Renal cortical epithelial cell (primary cell): ENCODE measurements at regions not wholly inside any gene's neighbourhood (a gene's known extent, or its start where the extent isn't known, plus 50 kb on each side); places are given as distances from the start of the nearest gene placed in this dataset.

Source experiments
- DNase-seq: peaks from one replicate; pipeline ENCODE4 v3.0.0-alpha.2; 2011; ENCODE audit warnings: low read depth

DNA sequence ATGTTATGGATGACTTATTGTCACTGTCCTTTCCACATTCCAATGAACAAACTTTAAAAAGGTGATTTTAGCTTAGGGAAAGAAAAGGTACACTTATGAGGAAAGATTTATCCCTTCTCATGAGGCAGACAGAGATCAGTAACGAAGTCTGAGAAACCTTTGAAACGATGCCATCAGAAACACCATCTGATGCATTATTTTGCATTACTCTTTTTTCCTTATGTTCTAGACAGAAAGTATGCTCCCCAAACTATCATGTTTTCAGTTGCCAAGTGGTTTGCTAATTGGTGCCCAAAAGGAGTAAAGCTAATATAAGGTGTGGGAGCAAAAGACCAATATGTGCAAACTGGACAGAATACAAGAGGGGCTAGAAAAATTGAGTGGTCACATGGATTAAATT, 397.7 kb upstream of the RIOK2 start:
- no peak for DNase-seq

DNA sequence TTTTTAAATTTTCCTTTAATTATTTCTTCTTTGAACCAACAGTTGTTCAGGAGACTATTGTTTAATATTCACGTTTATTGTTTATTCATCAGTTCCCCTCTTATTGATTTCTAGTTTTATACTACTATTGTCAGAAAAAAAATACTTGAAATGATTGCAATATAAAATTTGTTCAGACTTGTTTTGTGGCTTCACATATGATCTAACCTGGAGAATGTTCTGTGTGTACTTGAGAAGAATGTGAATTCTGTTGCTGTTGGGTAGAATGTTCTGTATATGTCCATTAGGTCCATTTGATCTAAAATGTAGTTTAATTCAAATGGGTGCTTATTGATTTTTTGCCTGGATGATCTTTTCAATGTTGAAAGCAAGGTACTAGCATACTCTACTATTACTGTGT, 408.7 kb upstream of the RIOK2 start:
- no peak for DNase-seq

DNA sequence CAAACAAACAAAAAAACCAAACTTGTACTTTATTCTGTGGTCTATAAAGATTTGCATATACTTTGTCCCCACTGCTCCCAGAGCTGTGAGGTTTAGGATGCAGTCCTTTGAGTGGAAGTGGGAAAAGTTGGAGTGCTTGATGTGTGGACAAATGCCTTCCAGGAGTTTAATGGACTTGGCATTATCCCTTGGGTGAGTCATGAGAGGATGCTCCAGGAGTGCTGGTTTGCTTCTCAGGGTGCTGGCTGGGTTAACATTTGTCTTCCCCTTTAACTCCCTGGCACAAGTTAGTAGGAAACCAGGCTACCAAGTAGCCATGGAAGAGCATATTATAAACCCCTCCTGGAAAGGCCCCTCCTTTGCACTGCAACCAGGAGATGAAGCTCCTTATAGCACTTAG, 417.4 kb upstream of the RIOK2 start:
- DNase-seq, result no peak

DNA sequence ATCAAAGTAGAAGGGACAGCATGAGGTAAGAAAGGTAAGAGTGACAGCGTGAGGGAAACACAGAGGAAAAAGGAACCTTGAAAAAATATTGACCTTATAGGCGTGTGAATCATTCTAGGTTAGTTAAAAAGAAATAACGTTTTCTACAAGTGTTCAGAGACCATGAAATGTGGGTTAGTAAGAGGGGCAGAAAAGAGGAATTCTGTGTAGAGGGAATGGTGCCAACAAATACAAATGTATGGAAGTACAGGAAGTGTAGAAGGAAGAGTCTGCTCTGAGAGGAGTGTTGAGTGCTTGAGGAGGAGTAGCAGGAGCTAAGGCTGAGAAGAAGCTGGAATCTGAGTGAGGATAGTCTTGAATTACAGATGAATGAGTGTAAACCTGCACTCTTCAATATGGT, 418.6 kb upstream of the RIOK2 start:
- DNase-seq, result no peak

DNA sequence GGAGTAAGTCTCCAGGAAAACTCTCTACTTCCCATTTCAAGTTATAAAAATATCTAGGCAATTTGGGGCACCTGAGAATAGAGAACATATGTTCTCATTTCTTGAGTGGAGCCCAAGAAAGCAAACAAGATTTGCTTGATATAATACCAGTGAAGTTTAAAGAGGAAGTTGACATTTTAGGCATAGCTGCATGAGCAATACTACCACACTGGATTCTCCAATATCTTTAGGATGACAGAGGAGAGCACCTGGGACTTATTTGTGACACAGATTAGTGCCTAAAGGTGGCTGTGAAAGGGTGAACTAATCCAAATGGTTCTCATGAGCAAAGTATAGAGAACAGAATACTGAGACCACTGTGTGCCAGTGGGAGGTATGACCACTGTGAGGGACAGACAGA, 423.5 kb upstream of the RIOK2 start:
- no peak for DNase-seq

DNA sequence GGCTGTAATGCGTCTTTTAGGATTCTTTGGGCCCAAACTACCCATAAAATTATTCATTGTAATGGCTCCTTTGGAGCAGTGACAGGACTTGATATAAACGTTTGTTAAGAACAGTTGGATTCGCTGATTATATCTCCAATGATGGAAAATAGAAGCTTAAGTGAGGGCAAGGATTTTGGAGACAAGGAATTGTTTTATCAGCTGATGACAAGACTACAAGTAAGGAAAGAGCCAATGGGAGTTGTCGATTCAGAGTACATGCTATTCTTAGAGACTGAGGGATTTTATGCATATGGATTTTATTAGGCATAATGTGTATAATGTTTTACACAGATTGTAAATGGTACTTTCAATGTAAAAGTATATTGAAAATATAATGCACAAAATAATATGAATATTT, 425.5 kb upstream of the RIOK2 start:
- no peak for DNase-seq

GRCh38 chr5:97618721-97619120, 435.7 kb upstream of the RIOK2 start:
- no peak for DNase-seq

- DNase-seq, result no peak
Observed at GRCh38 chr5:97623441-97623840, 440.4 kb upstream of the RIOK2 start.

GRCh38 chr5:97624886-97625285, 441.8 kb upstream of the RIOK2 start:
- DNase-seq, result no peak

DNA sequence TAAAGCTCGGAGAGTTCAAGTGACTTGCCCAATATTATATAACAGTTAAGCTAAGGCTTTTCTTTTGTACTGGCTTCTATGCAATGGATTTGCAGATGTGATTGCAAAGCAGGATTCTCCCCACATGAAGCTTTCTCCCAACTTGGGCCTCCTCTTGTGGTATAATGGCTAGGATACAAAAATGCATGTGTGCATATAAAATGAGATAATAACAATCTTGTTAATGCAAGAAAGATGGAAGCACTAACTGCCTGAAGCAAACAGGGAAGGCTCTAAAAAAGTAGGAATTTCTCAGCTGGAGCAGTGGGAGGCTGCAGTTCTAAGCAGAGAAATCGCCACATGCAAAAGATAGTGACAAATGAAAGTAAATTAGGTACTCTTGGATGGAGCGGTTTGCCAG, 444.2 kb upstream of the RIOK2 start:
- DNase-seq, result no peak

GRCh38 chr5:97628031-97628430, 445.0 kb upstream of the RIOK2 start:
- DNase-seq, result no peak

DNA sequence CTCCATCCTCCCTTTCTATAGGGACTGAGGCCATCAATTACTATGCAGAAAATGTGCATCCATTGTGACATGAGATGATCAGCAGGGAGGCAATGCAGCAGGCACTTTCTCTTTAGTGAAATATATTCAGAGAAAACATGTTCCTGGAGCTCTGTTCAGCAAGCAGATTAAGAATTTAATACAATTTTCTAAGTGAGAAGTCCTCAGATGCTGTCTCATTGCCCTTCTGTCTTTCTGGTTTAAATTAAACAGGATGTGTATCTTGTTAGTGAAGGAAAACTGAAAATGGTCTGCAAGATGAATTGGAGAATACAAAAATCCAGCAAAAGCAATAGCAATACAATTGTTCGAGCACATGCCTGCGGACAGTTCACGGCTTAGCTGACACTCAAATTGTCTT, 445.8 kb upstream of the RIOK2 start:
- DNase-seq, result no peak

DNA sequence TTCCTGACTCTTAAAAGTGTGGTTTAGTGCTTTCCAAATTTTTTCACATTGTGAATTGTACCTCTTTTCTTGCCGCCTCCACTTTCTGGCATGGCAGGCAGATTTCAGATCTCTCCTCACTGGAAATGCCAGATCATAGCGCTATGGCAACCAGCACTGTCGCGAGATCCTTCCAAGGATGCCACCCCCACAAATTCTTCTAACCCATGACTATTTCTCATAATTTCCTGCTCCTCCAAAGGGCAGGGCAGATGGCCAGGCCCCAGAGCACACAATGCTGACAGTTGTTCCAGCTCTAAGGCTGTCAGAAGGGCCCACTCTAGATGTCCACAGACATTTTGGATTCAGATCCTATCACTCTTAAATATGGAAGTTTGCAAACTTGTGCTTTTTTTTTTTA, 446.2 kb upstream of the RIOK2 start:
- no peak for DNase-seq

DNA sequence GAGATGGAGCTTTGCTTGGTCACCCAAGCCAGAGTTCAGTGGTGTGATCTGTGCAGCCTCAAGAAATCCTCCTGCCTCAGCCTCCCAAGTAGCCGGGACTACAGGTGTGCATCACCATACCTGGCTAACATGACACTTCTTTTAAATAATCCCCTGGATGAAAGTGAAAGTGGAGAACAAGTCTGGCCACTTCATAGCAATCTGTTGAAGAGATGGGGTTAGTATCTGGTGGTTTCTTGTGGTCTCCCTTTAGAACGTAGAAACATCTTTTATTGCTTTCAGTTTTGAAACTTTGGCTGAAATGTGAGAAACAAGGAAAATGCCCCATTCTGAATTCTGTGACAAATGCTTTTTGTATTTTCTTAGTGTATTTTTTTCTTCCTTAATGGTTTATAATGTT, 452.5 kb upstream of the RIOK2 start:
- no peak for DNase-seq

DNA sequence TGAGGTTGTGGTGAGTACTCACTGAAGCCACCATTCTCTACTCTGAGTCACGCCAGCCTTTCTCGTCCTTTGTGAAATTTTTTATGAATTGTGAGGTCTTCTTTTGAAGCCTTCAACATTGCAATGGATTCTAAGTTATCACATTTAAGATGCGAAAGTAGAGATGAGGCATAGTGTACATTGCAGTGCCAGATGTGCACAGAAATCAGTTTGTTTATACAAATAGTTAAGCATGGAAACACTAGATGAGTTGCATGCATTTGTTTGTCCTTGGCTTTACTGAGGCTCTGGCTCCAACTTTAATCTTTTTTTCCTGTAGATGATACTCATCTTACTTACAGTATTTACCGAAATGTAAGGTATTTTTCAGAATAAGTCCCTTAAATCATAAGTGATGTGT, 453.7 kb upstream of the RIOK2 start:
- DNase-seq, result no peak

- DNase-seq, result no peak
Observed at GRCh38 chr5:97641081-97641480, 458.0 kb upstream of the RIOK2 start.

GRCh38 chr5:97644206-97644605, 461.2 kb upstream of the RIOK2 start:
- DNase-seq, result no peak

DNA sequence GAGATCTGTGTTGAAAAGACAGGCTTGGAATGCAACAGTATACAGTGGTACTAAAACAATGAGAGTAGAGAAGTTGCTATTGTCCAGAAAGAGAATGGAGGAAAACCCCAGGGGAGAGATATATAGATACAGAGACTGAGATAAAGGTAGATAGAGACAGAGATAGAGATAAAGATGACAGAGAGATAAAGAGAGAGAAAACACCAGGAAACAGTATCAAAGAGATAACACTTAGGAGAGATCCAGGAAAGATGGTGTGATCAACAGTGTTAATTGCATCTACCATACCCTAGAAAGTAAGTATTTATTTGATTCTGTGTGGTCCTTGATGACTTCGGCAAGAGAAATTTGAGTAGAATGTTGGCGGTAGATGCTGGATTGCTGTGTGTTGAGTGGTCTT, 461.8 kb upstream of the RIOK2 start:
- no peak for DNase-seq

DNA sequence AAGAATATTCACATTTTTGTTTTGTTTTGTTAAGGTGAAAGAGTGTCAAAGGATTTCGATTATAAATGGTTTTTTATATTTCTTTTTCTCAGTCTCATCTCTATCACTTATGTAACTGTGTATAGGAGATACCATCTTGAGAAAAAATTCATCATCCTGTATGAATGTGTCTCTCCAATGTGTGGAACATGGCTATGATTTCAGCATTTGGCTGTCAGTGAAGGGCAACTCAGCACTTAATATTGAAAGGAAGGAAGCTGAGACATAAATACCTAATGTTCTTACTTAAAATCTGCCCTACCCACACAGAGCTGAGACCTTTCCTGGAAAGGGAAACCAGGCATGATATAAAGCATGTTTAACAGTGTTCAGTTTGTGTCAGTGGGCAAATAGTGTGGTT, 474.2 kb upstream of the RIOK2 start:
- DNase-seq, result no peak

DNA sequence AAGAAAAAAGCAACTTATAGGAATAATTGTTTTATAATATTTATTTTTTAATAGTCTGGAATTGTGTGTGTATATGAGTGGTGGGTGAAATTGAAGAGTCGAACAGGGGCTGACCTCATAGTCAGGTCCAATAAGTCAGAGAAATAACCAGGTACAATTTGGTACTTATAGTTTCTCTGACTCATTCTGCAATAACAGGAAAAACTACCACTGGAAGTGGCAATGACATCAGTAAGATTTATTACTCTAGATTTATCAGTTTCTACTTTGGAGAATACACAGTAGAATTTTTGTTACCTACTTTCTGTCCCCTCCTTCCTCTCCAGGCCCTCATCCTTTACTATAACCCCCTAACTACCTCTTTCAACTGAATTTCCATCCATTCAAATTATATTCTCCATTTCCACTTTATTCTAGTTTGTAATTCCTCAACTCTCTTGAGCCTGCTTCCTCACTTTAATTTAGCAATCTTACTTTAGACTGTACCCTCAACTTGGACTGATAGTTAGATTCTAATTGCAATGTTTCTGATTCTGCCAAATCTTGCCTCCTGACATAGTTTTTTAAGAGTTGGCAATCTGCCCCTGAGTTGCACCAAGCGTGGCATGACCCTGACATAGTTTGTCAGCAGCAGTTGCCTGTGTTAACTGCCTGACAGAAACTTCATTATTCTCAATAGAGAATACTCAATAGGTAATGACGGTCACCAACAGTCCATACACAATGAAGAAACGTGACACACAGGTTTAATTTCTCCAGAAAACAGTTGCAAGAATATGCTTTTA, 475.3 kb upstream of the RIOK2 start:
- DNase-seq, result no peak

- DNase-seq, result no peak
Observed at GRCh38 chr5:97666783-97667182, 483.7 kb upstream of the RIOK2 start.

GRCh38 chr5:97670447-97670846, 487.4 kb upstream of the RIOK2 start:
- DNase-seq, result no peak

- DNase-seq, result no peak
Observed at GRCh38 chr5:97676608-97677007, 493.6 kb upstream of the RIOK2 start.

DNA sequence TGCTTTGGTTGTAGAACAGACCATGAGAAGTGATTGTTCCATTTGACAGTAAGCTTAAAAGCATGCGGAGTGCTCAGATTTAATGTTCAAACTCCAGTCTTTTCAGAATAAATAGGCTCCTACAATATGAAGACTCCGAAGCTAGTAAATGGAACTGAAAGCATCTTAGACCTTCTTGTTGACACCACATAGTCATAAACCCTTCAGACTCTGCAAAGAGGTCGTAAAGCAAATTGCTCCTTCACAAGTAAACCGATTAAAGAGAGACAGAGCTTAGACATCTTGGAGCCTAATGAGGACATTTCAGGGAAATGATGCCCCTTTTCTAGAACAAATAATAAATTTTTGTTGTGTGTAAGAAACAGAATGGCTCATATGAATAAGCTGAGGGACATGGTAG, 511.0 kb upstream of the RIOK2 start:
- DNase-seq, result no peak
